ENCODE measurements at regions not wholly inside any gene's neighbourhood (a gene's known extent, or its start where the extent isn't known, plus 50 kb on each side); places are given as distances from the start of the nearest gene placed in this dataset.

DNA sequence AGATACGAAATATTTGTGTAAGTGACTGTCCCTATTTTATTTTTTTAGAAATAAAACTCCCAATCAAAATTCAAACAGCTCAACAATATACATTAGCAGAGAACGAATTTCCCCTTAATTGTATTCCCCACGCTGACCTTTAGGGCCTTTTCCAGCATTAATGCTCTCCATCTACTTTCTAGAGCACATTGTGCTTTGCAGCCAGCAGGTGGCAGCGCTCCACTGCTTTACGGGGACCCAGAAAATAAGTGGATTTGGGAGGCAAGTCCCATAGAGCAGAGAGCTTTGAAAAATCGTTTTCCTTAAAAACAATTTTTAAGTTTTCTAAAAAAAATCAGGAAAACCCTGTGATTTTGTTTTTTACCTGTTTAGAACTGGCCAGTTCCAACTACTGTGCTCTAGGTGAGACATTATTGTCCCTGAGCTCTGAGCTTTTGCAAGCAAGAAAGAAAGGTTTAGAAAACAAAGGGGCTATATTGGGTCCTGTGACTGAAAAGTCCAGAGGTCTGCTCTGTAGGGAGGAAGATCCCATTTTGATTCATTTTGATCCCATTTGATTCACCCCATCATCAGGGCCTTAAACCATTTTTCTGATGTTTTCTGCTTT lies 144.4 kb upstream of the ZNF644 start (continued):
- TF ChIP-seq, protein P1, sequence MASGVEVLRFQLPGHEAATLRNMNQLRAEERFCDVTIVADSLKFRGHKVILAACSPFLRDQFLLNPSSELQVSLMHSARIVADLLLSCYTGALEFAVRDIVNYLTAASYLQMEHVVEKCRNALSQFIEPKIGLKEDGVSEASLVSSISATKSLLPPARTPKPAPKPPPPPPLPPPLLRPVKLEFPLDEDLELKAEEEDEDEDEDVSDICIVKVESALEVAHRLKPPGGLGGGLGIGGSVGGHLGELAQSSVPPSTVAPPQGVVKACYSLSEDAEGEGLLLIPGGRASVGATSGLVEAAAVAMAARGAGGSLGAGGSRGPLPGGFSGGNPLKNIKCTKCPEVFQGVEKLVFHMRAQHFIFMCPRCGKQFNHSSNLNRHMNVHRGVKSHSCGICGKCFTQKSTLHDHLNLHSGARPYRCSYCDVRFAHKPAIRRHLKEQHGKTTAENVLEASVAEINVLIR (CRISPR knock-in tag; IDR thresholded peaks at IDR 0.05): no peak
- TF ChIP-seq BDP1 (IDR thresholded peaks at IDR 0.05; ENCODE audit: insufficient read depth, insufficient read length): no peak
- TF ChIP-seq ARID2 (IDR thresholded peaks at IDR 0.05): 0 out of 2 replicates have a peak, but pooled peaks have one; percentile 17
- TF ChIP-seq, protein P2, sequence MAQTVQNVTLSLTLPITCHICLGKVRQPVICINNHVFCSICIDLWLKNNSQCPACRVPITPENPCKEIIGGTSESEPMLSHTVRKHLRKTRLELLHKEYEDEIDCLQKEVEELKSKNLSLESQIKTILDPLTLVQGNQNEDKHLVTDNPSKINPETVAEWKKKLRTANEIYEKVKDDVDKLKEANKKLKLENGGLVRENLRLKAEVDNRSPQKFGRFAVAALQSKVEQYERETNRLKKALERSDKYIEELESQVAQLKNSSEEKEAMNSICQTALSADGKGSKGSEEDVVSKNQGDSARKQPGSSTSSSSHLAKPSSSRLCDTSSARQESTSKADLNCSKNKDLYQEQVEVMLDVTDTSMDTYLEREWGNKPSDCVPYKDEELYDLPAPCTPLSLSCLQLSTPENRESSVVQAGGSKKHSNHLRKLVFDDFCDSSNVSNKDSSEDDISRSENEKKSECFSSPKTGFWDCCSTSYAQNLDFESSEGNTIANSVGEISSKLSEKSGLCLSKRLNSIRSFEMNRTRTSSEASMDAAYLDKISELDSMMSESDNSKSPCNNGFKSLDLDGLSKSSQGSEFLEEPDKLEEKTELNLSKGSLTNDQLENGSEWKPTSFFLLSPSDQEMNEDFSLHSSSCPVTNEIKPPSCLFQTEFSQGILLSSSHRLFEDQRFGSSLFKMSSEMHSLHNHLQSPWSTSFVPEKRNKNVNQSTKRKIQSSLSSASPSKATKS (CRISPR knock-in tag; IDR thresholded peaks at IDR 0.05): no peak
- no peak for TF ChIP-seq CHD2 (IDR thresholded peaks at IDR 0.05; ENCODE audit: low read depth, low read length)
- TF ChIP-seq KLF16 (IDR thresholded peaks at IDR 0.05): peak; percentile 45; the same call in 1 of the 2 replicates
- no peak for TF ChIP-seq EZH2 (IDR thresholded peaks at IDR 0.05; ENCODE audit: borderline replicate concordance, low read depth, low read length)
- no peak for TF ChIP-seq KHSRP (IDR thresholded peaks at IDR 0.05)
- TF ChIP-seq ZSCAN32 (CRISPR knock-in tag; IDR thresholded peaks at IDR 0.05): no peak
- TF ChIP-seq, protein P3, sequence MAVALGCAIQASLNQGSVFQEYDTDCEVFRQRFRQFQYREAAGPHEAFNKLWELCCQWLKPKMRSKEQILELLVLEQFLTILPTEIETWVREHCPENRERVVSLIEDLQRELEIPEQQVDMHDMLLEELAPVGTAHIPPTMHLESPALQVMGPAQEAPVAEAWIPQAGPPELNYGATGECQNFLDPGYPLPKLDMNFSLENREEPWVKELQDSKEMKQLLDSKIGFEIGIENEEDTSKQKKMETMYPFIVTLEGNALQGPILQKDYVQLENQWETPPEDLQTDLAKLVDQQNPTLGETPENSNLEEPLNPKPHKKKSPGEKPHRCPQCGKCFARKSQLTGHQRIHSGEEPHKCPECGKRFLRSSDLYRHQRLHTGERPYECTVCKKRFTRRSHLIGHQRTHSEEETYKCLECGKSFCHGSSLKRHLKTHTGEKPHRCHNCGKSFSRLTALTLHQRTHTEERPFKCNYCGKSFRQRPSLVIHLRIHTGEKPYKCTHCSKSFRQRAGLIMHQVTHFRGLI (CRISPR knock-in tag; IDR thresholded peaks at IDR 0.05): no peak
- no peak for TF ChIP-seq MXI1 (IDR thresholded peaks at IDR 0.05; ENCODE audit: low read depth, low read length)
- TF ChIP-seq RAD21 (CRISPR knock-in tag; conservative IDR thresholded peaks at IDR 0.05 in 1 of 2, IDR thresholded peaks at IDR 0.05 in 1 of 2): peak; percentile 87 to 90
- no peak for TF ChIP-seq ETS2 (tag; IDR thresholded peaks at IDR 0.05; ENCODE audit: borderline replicate concordance, poor library complexity, severe bottlenecking)
- no peak for TF ChIP-seq PHF21A (IDR thresholded peaks at IDR 0.05; ENCODE audit: borderline replicate concordance, low read depth)
- no peak for TF ChIP-seq HDAC8 (tag; IDR thresholded peaks at IDR 0.05)
- TF ChIP-seq STAG1 (CRISPR knock-in tag; IDR thresholded peaks at IDR 0.05; ENCODE audit: borderline replicate concordance): peak; percentile 74; the same call in 1 of the 2 replicates
- TF ChIP-seq, protein P4, sequence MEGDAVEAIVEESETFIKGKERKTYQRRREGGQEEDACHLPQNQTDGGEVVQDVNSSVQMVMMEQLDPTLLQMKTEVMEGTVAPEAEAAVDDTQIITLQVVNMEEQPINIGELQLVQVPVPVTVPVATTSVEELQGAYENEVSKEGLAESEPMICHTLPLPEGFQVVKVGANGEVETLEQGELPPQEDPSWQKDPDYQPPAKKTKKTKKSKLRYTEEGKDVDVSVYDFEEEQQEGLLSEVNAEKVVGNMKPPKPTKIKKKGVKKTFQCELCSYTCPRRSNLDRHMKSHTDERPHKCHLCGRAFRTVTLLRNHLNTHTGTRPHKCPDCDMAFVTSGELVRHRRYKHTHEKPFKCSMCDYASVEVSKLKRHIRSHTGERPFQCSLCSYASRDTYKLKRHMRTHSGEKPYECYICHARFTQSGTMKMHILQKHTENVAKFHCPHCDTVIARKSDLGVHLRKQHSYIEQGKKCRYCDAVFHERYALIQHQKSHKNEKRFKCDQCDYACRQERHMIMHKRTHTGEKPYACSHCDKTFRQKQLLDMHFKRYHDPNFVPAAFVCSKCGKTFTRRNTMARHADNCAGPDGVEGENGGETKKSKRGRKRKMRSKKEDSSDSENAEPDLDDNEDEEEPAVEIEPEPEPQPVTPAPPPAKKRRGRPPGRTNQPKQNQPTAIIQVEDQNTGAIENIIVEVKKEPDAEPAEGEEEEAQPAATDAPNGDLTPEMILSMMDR (IDR thresholded peaks at IDR 0.05 in 2 of 3, conservative IDR thresholded peaks at IDR 0.05 in 1 of 3; ENCODE audit: insufficient read depth in 2 of 3, low read depth in 1 of 3, low read length in 3 of 3): peak; percentile 80 to 97 (median 95)
- TF ChIP-seq, protein P5, sequence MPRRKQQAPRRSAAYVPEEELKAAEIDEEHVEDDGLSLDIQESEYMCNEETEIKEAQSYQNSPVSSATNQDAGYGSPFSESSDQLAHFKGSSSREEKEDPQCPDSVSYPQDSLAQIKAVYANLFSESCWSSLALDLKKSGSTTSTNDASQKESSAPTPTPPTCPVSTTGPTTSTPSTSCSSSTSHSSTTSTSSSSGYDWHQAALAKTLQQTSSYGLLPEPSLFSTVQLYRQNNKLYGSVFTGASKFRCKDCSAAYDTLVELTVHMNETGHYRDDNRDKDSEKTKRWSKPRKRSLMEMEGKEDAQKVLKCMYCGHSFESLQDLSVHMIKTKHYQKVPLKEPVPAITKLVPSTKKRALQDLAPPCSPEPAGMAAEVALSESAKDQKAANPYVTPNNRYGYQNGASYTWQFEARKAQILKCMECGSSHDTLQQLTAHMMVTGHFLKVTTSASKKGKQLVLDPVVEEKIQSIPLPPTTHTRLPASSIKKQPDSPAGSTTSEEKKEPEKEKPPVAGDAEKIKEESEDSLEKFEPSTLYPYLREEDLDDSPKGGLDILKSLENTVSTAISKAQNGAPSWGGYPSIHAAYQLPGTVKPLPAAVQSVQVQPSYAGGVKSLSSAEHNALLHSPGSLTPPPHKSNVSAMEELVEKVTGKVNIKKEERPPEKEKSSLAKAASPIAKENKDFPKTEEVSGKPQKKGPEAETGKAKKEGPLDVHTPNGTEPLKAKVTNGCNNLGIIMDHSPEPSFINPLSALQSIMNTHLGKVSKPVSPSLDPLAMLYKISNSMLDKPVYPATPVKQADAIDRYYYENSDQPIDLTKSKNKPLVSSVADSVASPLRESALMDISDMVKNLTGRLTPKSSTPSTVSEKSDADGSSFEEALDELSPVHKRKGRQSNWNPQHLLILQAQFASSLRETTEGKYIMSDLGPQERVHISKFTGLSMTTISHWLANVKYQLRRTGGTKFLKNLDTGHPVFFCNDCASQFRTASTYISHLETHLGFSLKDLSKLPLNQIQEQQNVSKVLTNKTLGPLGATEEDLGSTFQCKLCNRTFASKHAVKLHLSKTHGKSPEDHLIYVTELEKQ (CRISPR knock-in tag; IDR thresholded peaks at IDR 0.05): no peak

Data from K562 (cell line).